ENCODE measurements at regions not wholly inside any gene's neighbourhood (a gene's known extent, or its start where the extent isn't known, plus 50 kb on each side); places are given as distances from the start of the nearest gene placed in this dataset.

GRCh38 chr3:67923796-67924195 lies 269.4 kb upstream of the SUCLG2 start:
- TF ChIP-seq EZH2phosphoT487 (IDR thresholded peaks at IDR 0.05; ENCODE audit: borderline replicate concordance) = no peak
- TF ChIP-seq CTCF (conservative IDR thresholded peaks at IDR 0.05; ENCODE audit: low read length) = no peak
- Histone ChIP-seq H3K4me3 (ENCODE audit: low read length, poor library complexity, severe bottlenecking) (no peak overlapping the region), H3K27me3 (ENCODE audit: insufficient read depth, low read length, poor library complexity, severe bottlenecking) (no peaks in the 10 kb centered on the region), H3K79me2 (ENCODE audit: insufficient read depth, low read length) (no peaks in the 10 kb centered on the region), H3K9ac (ENCODE audit: low read depth, low read length, poor library complexity, severe bottlenecking) (no peak overlapping the region), H3K36me3 (ENCODE audit: insufficient read depth, low read length) (no peaks in the 10 kb centered on the region), H3K9me2 (replicated peaks; ENCODE audit: low read depth, low read length) (no peaks in the 10 kb centered on the region), H2AFZ (ENCODE audit: low read length) (no peak overlapping the region), H4K20me1 (ENCODE audit: insufficient read depth, low read length, poor library complexity, severe bottlenecking) (no peaks in the 10 kb centered on the region), H3F3A (ENCODE audit: low read depth) (no peaks in the 10 kb centered on the region), H3K4me1 (ENCODE audit: insufficient read depth, low read length, poor library complexity, severe bottlenecking) (no peaks in the 10 kb centered on the region), H3K9me3 (ENCODE audit: insufficient read depth, low read depth, low read length) (no peaks in the 10 kb centered on the region), H3K4me2 (ENCODE audit: low read depth, low read length, poor library complexity, severe bottlenecking) (no peak overlapping the region)

- no peaks in the 10 kb centered on the region for H3K79me2 ChIP-seq (ENCODE audit: insufficient read depth, low read length)
- H3K4me1 ChIP-seq (ENCODE audit: insufficient read depth, low read length, poor library complexity, severe bottlenecking) = no peaks in the 10 kb centered on the region
- H3K27me3 ChIP-seq (ENCODE audit: insufficient read depth, low read length, poor library complexity, severe bottlenecking) = no peaks in the 10 kb centered on the region
- H4K20me1 ChIP-seq (ENCODE audit: insufficient read depth, low read length, poor library complexity, severe bottlenecking) = no peaks in the 10 kb centered on the region
- no peak overlapping the region for H2AFZ ChIP-seq (ENCODE audit: low read length)
- no peaks in the 10 kb centered on the region for H3K9me3 ChIP-seq (ENCODE audit: insufficient read depth, low read depth, low read length)
- TF ChIP-seq CTCF (conservative IDR thresholded peaks at IDR 0.05; ENCODE audit: low read length) (no peak), EZH2phosphoT487 (IDR thresholded peaks at IDR 0.05; ENCODE audit: borderline replicate concordance) (no peak)
- H3K36me3 ChIP-seq (ENCODE audit: insufficient read depth, low read length) = no peaks in the 10 kb centered on the region
- no peak overlapping the region for H3K9ac ChIP-seq (ENCODE audit: low read depth, low read length, poor library complexity, severe bottlenecking)
- no peaks in the 10 kb centered on the region for H3F3A ChIP-seq (ENCODE audit: low read depth)
- H3K4me2 ChIP-seq (ENCODE audit: low read depth, low read length, poor library complexity, severe bottlenecking) = no peak overlapping the region
- no peaks in the 10 kb centered on the region for H3K9me2 ChIP-seq (replicated peaks; ENCODE audit: low read depth, low read length)
- no peak overlapping the region for H3K4me3 ChIP-seq (ENCODE audit: low read length, poor library complexity, severe bottlenecking)
Observed at GRCh38 chr3:67920969-67921368, 266.6 kb upstream of the SUCLG2 start.

- Histone ChIP-seq H3K79me2 (ENCODE audit: insufficient read depth, low read length) (no peaks in the 10 kb centered on the region), H3K4me2 (ENCODE audit: low read depth, low read length, poor library complexity, severe bottlenecking) (no peak overlapping the region), H3K9me2 (replicated peaks; ENCODE audit: low read depth, low read length) (no peaks in the 10 kb centered on the region), H3K9ac (ENCODE audit: low read depth, low read length, poor library complexity, severe bottlenecking) (no peak overlapping the region), H3K4me1 (ENCODE audit: insufficient read depth, low read length, poor library complexity, severe bottlenecking) (no peaks in the 10 kb centered on the region), H3F3A (ENCODE audit: low read depth) (no peaks in the 10 kb centered on the region), H3K36me3 (ENCODE audit: insufficient read depth, low read length) (no peaks in the 10 kb centered on the region), H3K9me3 (ENCODE audit: insufficient read depth, low read depth, low read length) (no peaks in the 10 kb centered on the region), H4K20me1 (ENCODE audit: insufficient read depth, low read length, poor library complexity, severe bottlenecking) (no peaks in the 10 kb centered on the region), H3K4me3 (ENCODE audit: low read length, poor library complexity, severe bottlenecking) (no peak overlapping the region), H2AFZ (ENCODE audit: low read length) (no peak overlapping the region), H3K27me3 (ENCODE audit: insufficient read depth, low read length, poor library complexity, severe bottlenecking) (no peaks in the 10 kb centered on the region)
- no peak for TF ChIP-seq CTCF (conservative IDR thresholded peaks at IDR 0.05; ENCODE audit: low read length)
- TF ChIP-seq EZH2phosphoT487 (IDR thresholded peaks at IDR 0.05; ENCODE audit: borderline replicate concordance) = no peak
Observed at GRCh38 chr3:67920311-67920710, 265.9 kb upstream of the SUCLG2 start.
